GM21447 (cell line): ENCODE measurements at regions not wholly inside any gene's neighbourhood (a gene's known extent, or its start where the extent isn't known, plus 50 kb on each side); places are given as distances from the start of the nearest gene placed in this dataset.
"Not testable (repeated sequence)": the region's sequence is repeated elsewhere in the genome, so short reads cannot be mapped to it uniquely, and the experiment has no call there.

ENCODE experiments used
- ATAC-seq: cut with Tn5 transposase; IDR thresholded peaks from one replicate; pipeline ENCODE4 v1.9.1; 2021; ENCODE audit not compliant: unreplicated experiment

DNA sequence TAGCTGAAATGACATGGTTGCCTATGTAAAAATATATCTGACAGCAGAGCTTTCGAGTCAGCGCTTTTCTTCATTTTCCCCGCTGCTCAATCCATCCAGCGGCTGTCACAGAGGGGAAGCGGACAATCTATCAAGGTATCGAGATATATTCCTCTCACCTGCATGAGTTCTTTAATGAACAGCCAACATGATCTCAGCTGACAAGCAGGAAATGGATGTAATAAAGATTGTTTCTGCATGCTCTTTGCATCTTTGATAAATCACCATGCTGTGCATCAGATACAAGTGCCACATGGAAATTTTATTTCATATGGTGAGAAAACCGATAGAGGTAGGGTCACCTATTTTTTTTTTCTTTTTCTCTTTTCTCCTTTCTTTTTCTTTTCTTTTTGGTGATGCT, 602.3 kb upstream of the MMS22L start:
- ATAC-seq = no peak

DNA sequence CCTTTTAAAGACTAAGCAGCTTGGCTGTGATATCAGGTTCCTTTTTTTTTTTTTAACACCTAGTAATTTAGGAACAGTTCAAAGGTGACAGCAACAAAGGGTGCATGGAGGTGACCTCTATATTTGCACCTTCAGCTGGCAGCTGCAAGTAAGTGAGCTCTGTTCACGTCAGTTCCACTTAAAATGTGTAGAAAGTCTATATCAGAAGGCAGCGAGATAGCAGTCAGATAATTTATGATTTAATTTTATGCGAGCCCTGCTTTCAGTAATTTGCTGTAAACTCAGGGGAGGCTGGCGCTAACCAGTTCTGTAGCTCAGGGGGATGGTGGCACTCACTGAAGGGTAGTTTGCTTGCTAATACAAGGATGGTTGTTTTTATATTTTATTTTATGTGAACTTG, 602.8 kb upstream of the MMS22L start:
- no peak for ATAC-seq

DNA sequence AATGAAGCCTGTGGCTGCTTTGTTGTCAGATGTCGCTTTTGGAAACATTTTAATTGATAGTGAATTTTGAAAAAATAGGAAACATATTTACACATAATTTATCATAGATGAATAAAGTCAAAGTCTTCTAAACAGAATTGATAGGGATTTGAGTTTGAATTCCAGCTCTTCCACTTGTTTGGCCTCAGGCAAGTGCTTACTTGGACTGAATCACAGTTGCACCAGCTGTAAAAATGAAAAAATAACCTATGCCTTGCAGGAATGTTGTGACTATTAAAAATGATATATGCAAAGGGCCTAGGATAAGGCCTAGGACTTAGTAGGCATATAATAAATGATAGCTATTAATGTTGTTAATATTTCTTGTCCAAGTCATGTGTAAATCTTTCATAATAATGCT, 618.5 kb upstream of the MMS22L start:
- ATAC-seq = no peak

DNA sequence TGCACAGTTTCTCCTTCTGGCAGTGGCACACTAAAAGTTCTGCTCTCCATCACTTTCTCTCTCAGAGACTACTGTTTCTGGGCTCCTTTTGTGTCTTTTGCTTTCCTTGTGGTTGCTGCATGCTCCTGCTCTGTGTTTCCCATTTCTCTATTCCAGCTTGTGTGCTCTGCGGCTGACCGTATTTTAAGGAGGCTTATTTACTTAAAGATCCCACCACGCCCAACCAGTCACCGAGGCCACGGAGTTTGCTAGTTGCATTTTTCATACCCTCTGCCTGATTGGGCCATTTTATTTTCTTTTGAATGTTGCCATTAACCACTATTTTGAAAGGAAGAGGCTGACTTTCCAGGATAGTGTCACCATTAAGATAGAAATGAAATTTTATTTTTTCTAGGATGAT, 626.4 kb upstream of the MMS22L start:
- no peak for ATAC-seq

- no peak for ATAC-seq
These were observed 630.7 kb upstream of the MMS22L start for GRCh38 chr6:97913721-97914120.

GRCh38 chr6:97914912-97915311, 631.9 kb upstream of the MMS22L start:
- no peak for ATAC-seq

GRCh38 chr6:97915537-97915936, 632.5 kb upstream of the MMS22L start:
- ATAC-seq = no peak

- no peak for ATAC-seq
These were observed 634.4 kb upstream of the MMS22L start for GRCh38 chr6:97917369-97917768.

- no peak for ATAC-seq
These were observed 636.0 kb upstream of the MMS22L start for GRCh38 chr6:97919046-97919445.

DNA sequence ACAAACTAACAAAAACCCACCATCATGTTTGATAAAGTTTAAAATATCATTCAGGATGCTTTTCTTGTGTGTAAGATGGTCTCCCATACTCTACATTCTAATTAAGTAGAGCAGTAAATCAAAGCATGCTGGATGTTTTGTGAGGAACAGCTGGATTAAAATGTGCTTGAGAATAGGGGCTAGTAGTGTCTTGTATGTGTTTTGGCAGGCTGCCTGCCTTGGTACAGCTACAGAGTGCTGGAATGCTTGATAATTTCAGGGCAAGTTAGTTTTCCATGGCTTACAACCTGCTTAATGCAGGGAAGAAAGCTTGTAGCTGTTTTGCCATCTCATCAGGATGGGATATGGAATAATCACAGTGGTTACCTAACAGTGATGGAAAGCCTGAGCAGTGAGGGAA, 636.6 kb upstream of the MMS22L start:
- ATAC-seq = no peak

DNA sequence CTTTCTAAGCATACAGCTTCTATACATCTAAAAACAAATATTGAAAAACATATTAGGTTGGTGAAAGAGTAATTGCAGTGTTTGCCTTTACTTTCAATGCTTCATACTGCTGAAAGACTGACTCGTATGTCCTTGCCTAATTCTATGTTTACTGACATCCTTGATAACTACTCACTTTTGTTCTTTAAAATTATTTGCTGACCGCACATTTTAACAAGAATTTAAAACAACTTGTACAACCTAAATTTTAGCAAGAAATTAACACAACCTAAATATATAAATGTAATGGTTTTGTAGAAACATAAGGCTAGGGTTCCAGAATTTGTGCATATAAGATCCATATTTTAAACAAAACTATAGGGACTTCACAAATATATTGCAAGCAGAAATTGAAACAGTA, 640.2 kb upstream of the MMS22L start:
- ATAC-seq = no peak

DNA sequence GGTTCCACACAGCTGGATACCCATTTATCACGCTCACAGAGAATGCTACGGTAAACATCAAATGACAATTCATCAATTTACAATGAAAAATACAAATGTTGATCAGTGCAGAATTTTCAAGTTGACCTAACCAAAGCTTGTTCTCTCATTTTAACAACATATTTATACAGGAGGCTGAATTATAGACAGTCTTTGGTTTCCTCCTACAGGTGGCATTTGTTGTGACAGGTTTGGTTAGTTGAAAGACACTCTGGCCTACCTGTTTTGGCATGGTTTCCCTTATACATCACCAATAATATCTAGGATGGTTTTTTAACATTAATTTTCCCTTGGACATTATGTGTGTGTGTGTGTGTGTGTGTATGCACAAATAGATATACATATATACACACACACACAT, 642.5 kb upstream of the MMS22L start:
- ATAC-seq = no peak

GRCh38 chr6:97939440-97940168, 656.6 kb upstream of the MMS22L start:
- no peak for ATAC-seq

- no peak for ATAC-seq
These were observed 664.8 kb upstream of the MMS22L start for GRCh38 chr6:97947841-97948240.

GRCh38 chr6:97958134-97958533, 675.1 kb upstream of the MMS22L start:
- no peak for ATAC-seq

GRCh38 chr6:97963193-97963592, 680.2 kb upstream of the MMS22L start:
- ATAC-seq = no peak

- ATAC-seq = no peak
These were observed 686.0 kb upstream of the MMS22L start for GRCh38 chr6:97969065-97969464.

- ATAC-seq = no peak
These were observed 694.1 kb upstream of the MMS22L start for GRCh38 chr6:97977084-97977483.

GRCh38 chr6:97978855-97979271, 695.8 kb upstream of the MMS22L start:
- no peak for ATAC-seq

DNA sequence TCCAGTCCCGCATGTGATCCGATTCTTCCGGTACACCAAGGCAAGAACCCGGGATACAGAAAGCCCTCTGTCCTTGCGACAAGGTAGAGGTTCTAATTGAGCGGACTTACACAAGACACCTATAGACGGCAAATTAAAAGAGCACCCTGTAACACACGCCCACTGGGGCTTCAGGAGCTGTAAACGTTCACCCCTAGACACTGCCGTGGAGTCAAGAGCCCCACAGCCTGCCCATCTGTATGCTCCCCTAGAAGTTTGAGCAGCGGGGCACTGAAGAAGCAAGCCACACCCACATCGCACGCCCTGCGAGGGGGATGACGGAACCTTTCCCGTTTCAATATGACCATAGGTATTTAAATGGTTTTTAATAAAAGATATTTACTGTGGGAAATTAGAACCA, 696.3 kb upstream of the MMS22L start:
- ATAC-seq = not testable (repeated sequence)

DNA sequence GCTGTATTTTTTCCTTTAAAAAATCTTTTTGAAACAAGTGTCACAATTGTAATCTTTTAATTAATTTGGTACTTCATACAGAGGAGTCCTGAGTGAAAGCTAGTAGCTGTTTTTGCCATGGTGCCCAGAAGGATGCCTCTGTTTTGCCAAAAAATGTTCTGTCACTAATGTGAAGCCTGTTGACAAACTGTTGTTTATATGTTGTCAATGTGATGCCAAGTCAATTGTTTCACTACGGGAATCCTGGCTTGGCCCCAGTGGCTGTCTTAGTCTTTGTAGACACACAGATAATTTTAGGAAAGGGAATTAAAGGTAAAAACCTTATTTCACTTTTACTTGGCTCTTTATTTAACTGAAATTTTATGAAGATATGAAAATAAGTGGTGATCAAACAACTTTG, 706.4 kb upstream of the MMS22L start:
- no peak for ATAC-seq

DNA sequence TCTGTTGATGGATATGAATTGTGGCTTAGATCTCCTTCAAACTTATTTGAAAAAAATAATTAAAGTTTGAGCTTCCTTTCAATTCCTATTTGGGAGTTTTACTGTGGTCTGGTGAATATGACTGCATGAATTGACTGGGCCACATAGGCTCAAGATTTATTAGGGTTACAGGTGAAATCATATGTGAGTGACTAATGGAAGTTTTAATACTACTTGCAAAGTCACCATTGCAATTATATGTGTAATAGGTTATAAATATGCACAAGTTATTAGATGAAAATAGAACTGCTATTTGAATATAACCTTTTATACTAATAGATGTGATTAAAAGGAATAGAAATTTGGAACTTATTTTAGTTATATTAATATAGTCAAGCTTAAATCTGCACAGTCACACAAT, 712.1 kb upstream of the MMS22L start:
- ATAC-seq = no peak

GRCh38 chr6:98002678-98003077, 719.7 kb upstream of the MMS22L start:
- ATAC-seq = no peak
